ENCODE measurements at regions not wholly inside any gene's neighbourhood (a gene's known extent, or its start where the extent isn't known, plus 50 kb on each side); places are given as distances from the start of the nearest gene placed in this dataset.

DNA sequence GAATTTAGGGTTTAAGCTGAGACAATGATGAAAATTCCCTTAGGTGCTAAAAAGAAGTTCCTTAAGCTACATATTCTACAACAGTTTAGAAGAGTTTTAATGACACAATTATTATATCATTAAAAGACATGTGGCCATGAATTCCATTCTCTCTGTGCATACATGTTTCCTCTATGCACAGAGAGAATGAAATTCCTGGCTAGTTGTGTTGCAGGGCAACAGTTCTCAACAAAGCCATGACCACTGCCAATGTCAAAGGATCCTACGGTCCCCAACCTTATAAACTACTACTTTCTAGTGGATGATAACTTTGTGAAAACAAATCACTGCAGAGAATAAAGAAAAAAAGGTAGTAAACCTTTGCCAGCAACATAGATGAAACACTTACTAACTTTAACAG lies 122.7 kb downstream of the OTOL1 start:
- TF ChIP-seq ZNF391 (tag by site-specific recombination; IDR thresholded peaks at IDR 0.05; ENCODE audit: borderline replicate concordance, low read depth) (no peak), ZBTB7A (tag by site-specific recombination; IDR thresholded peaks at IDR 0.05; ENCODE audit: low read depth) (no peak), ZNF274 (IDR thresholded peaks at IDR 0.05; ENCODE audit: low read length) (no peak), ZNF274 (tag by site-specific recombination; IDR thresholded peaks at IDR 0.05; ENCODE audit: borderline replicate concordance) (no peak), ZNF670 (tag by site-specific recombination; IDR thresholded peaks at IDR 0.05; ENCODE audit: low read depth) (no peak), PRDM1 (tag by site-specific recombination; IDR thresholded peaks at IDR 0.05) (no peak), ZNF292 (tag by site-specific recombination; IDR thresholded peaks at IDR 0.05; ENCODE audit: borderline replicate concordance, low read depth) (no peak), ZNF830 (tag by site-specific recombination; IDR thresholded peaks at IDR 0.05; ENCODE audit: low read depth) (no peak), SALL2 (tag by site-specific recombination; IDR thresholded peaks at IDR 0.05; ENCODE audit: borderline replicate concordance) (no peak), TCF7L2 (IDR thresholded peaks at IDR 0.05; ENCODE audit: borderline replicate concordance, low read depth, low read length) (no peak), ZNF2 (tag by site-specific recombination; IDR thresholded peaks at IDR 0.05) (no peak), ZNF146 (tag by site-specific recombination; IDR thresholded peaks at IDR 0.05) (no peak)
- TF ChIP-seq, protein P1, sequence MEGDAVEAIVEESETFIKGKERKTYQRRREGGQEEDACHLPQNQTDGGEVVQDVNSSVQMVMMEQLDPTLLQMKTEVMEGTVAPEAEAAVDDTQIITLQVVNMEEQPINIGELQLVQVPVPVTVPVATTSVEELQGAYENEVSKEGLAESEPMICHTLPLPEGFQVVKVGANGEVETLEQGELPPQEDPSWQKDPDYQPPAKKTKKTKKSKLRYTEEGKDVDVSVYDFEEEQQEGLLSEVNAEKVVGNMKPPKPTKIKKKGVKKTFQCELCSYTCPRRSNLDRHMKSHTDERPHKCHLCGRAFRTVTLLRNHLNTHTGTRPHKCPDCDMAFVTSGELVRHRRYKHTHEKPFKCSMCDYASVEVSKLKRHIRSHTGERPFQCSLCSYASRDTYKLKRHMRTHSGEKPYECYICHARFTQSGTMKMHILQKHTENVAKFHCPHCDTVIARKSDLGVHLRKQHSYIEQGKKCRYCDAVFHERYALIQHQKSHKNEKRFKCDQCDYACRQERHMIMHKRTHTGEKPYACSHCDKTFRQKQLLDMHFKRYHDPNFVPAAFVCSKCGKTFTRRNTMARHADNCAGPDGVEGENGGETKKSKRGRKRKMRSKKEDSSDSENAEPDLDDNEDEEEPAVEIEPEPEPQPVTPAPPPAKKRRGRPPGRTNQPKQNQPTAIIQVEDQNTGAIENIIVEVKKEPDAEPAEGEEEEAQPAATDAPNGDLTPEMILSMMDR (tag by site-specific recombination; IDR thresholded peaks at IDR 0.05), result no peak
- TF ChIP-seq, protein P2, sequence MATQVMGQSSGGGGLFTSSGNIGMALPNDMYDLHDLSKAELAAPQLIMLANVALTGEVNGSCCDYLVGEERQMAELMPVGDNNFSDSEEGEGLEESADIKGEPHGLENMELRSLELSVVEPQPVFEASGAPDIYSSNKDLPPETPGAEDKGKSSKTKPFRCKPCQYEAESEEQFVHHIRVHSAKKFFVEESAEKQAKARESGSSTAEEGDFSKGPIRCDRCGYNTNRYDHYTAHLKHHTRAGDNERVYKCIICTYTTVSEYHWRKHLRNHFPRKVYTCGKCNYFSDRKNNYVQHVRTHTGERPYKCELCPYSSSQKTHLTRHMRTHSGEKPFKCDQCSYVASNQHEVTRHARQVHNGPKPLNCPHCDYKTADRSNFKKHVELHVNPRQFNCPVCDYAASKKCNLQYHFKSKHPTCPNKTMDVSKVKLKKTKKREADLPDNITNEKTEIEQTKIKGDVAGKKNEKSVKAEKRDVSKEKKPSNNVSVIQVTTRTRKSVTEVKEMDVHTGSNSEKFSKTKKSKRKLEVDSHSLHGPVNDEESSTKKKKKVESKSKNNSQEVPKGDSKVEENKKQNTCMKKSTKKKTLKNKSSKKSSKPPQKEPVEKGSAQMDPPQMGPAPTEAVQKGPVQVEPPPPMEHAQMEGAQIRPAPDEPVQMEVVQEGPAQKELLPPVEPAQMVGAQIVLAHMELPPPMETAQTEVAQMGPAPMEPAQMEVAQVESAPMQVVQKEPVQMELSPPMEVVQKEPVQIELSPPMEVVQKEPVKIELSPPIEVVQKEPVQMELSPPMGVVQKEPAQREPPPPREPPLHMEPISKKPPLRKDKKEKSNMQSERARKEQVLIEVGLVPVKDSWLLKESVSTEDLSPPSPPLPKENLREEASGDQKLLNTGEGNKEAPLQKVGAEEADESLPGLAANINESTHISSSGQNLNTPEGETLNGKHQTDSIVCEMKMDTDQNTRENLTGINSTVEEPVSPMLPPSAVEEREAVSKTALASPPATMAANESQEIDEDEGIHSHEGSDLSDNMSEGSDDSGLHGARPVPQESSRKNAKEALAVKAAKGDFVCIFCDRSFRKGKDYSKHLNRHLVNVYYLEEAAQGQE (tag by site-specific recombination; IDR thresholded peaks at IDR 0.05), result no peak
- TF ChIP-seq, protein P3, sequence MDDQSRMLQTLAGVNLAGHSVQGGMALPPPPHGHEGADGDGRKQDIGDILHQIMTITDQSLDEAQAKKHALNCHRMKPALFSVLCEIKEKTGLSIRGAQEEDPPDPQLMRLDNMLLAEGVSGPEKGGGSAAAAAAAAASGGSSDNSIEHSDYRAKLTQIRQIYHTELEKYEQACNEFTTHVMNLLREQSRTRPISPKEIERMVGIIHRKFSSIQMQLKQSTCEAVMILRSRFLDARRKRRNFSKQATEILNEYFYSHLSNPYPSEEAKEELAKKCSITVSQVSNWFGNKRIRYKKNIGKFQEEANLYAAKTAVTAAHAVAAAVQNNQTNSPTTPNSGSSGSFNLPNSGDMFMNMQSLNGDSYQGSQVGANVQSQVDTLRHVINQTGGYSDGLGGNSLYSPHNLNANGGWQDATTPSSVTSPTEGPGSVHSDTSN (CRISPR knock-in tag; IDR thresholded peaks at IDR 0.05), result no peak
